ENCODE measurements at regions not wholly inside any gene's neighbourhood (a gene's known extent, or its start where the extent isn't known, plus 50 kb on each side); places are given as distances from the start of the nearest gene placed in this dataset.

- TF ChIP-seq CTCF (IDR thresholded peaks at IDR 0.05), result no peak
- no peak for TF ChIP-seq USF2 (IDR thresholded peaks at IDR 0.05; ENCODE audit: borderline replicate concordance, low read depth, low read length)
- TF ChIP-seq RFX5 (IDR thresholded peaks at IDR 0.05; ENCODE audit: low read length), result no peak
- TF ChIP-seq GATA2 (CRISPR knock-in tag; IDR thresholded peaks at IDR 0.05), result no peak
- TF ChIP-seq PBX3 (IDR thresholded peaks at IDR 0.05), result no peak
- TF ChIP-seq SIN3A (IDR thresholded peaks at IDR 0.05; ENCODE audit: borderline replicate concordance, low read depth, low read length), result no peak
- TF ChIP-seq ZBTB33 (IDR thresholded peaks at IDR 0.05; ENCODE audit: borderline replicate concordance, low read depth), result no peak
- no peak for TF ChIP-seq REST (IDR thresholded peaks at IDR 0.05; ENCODE audit: low read depth, low read length)
- no peak for TF ChIP-seq TAF1 (IDR thresholded peaks at IDR 0.05; ENCODE audit: borderline replicate concordance, low read depth, low read length)
- peak; percentile 3; the same call in 1 of the 2 replicates for TF ChIP-seq SMC3 (IDR thresholded peaks at IDR 0.05; ENCODE audit: low read depth, low read length)
- no peak for TF ChIP-seq MEF2A (IDR thresholded peaks at IDR 0.05; ENCODE audit: borderline replicate concordance, low read depth)
- TF ChIP-seq EP300 (IDR thresholded peaks at IDR 0.05; ENCODE audit: borderline replicate concordance in 1 of 2, low read depth in 1 of 2, low read length in 1 of 2), result no peak
- no peak for TF ChIP-seq EZH2phosphoT487 (IDR thresholded peaks at IDR 0.05; ENCODE audit: borderline replicate concordance, low read depth)
- TF ChIP-seq MAX (IDR thresholded peaks at IDR 0.05; ENCODE audit: low read depth), result no peak
Observed at GRCh38 chr10:81414038-81414437, 461.0 kb upstream of the NRG3 start.
